DOHH2 (cell line): ENCODE measurements at regions not wholly inside any gene's neighbourhood (a gene's known extent, or its start where the extent isn't known, plus 50 kb on each side); places are given as distances from the start of the nearest gene placed in this dataset.
A peak's percentile ranks its signal among the peaks of the same experiment; 100 is the strongest.

Experiments
- H3F3A ChIP-seq: fragments of 200-600 bp; sonication (generic), shearing (Covaris generic); 2 replicates; pipeline ENCODE4 v1.6.0; 2016; ENCODE audit warnings: antibody characterized with exemption, mild to moderate bottlenecking; ENCODE audit not compliant: control insufficient read depth, insufficient read depth
- H3K27ac ChIP-seq: fragments of 200-600 bp; sonication (generic); 2 replicates; pipeline ENCODE4 v1.5.1; 2014; ENCODE audit warnings: low read depth, mild to moderate bottlenecking, low read length, moderate library complexity
- H3K27me3 ChIP-seq: fragments of 200-600 bp; sonication (generic); 2 replicates; pipeline ENCODE4 v1.6.1; 2014; ENCODE audit warnings: mild to moderate bottlenecking, low read length, mixed read lengths; ENCODE audit not compliant: control insufficient read depth
- H3K36me3 ChIP-seq: fragments of 200-600 bp; sonication (generic); 2 replicates; pipeline ENCODE4 v1.6.1; 2014; ENCODE audit warnings: mild to moderate bottlenecking, low read length, moderate library complexity, mixed read lengths; ENCODE audit not compliant: control insufficient read depth
- H3K4me1 ChIP-seq: fragments of 200-600 bp; sonication (generic); 2 replicates; pipeline ENCODE4 v1.6.1; 2014; ENCODE audit warnings: mild to moderate bottlenecking, low read length, mixed read lengths; ENCODE audit not compliant: control insufficient read depth
- H3K4me2 ChIP-seq: fragments of 200-600 bp; sonication (generic); 2 replicates; pipeline ENCODE4 v1.6.0; 2014; ENCODE audit warnings: mild to moderate bottlenecking, low read length, moderate library complexity
- H3K4me3 ChIP-seq: fragments of 200-600 bp; sonication (generic); 2 replicates; pipeline ENCODE4 v1.5.1; 2014; ENCODE audit warnings: mild to moderate bottlenecking, low read length, mixed read lengths
- H3K79me2 ChIP-seq: fragments of 200-600 bp; sonication (generic); 2 replicates; pipeline ENCODE4 v1.6.1; 2014; ENCODE audit warnings: mild to moderate bottlenecking, low read length, mixed read lengths; ENCODE audit not compliant: control insufficient read depth
- H3K9me2 ChIP-seq: fragments of 200-600 bp; sonication (generic); replicated peaks from 2 replicates; pipeline ENCODE4 v1.6.1; 2014; ENCODE audit warnings: mild to moderate bottlenecking, low read length, mixed read lengths; ENCODE audit not compliant: control insufficient read depth
- H3K9me3 ChIP-seq: fragments of 200-600 bp; sonication (generic); 2 replicates; pipeline ENCODE4 v1.6.1; 2014; ENCODE audit warnings: antibody characterized with exemption, low read length, mixed read lengths; ENCODE audit not compliant: control insufficient read depth, insufficient read depth
- H4K20me1 ChIP-seq: fragments of 200-600 bp; sonication (generic); 2 replicates; pipeline ENCODE4 v1.6.0; 2014; ENCODE audit warnings: low read depth, mild to moderate bottlenecking, antibody characterized with exemption, low read length, moderate library complexity; ENCODE audit not compliant: control insufficient read depth, insufficient read depth
- EZH2phosphoT487 ChIP-seq: fragments of 200-600 bp; sonication (generic); IDR thresholded peaks from 2 replicates; pipeline ENCODE4 v1.6.1; 2017; ENCODE audit warnings: borderline replicate concordance, mild to moderate bottlenecking, antibody characterized with exemption, low read length, moderate library complexity, mixed read lengths
- TF ChIP-seq, protein P1 (sequence below): fragments of 200-600 bp; sonication (generic); IDR thresholded peaks from one replicate; pipeline ENCODE4 v1.5.1; 2014; ENCODE audit warnings: antibody characterized with exemption, mild to moderate bottlenecking, low read depth, low read length; ENCODE audit not compliant: poor library complexity, severe bottlenecking

DNA sequence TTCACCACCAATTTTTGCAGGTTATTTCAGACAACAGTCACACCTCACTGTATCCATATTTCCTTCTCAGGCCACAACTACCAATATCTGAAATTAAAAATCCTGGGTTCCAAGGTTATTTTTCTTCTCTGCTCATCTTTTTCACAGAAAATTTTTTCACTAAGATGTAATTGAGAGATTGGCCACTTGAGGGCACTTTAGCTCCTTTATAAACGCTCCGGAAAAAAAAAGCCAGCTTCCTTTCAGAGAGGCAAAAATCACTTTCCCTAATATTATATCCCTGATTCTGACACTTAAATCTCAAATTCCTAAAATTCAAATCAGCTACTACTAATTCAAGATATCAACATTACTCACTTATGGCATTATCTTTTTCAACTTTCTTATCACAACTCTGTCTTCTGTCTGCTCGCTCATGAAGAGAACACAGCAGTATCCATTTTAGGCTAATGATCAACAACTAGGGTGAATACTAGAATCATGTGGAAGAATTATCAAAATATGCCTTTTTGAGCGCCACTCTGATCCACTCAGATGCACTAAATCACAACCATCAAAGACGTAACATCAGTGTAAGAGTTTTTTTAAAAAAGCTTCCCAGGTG, 101.4 kb upstream of the RGS1 start:
- Histone ChIP-seq H4K20me1 (no peaks in the 10 kb centered on the region), H3K4me2 (no peak overlapping the region), H3F3A (no peaks in the 10 kb centered on the region), H3K9me2 (no peaks in the 10 kb centered on the region), H3K27ac (no peak overlapping the region), H3K27me3 (peaks cover 14% of the 10 kb centered on the region), H3K36me3 (no peaks in the 10 kb centered on the region), H3K4me3 (no peak overlapping the region), H3K9me3 (no peaks in the 10 kb centered on the region), H3K79me2 (no peaks in the 10 kb centered on the region), H3K4me1 (0 out of 2 replicates have a peak, but pooled peaks cover 3% of the 10 kb centered on the region)
- TF ChIP-seq, protein P1, sequence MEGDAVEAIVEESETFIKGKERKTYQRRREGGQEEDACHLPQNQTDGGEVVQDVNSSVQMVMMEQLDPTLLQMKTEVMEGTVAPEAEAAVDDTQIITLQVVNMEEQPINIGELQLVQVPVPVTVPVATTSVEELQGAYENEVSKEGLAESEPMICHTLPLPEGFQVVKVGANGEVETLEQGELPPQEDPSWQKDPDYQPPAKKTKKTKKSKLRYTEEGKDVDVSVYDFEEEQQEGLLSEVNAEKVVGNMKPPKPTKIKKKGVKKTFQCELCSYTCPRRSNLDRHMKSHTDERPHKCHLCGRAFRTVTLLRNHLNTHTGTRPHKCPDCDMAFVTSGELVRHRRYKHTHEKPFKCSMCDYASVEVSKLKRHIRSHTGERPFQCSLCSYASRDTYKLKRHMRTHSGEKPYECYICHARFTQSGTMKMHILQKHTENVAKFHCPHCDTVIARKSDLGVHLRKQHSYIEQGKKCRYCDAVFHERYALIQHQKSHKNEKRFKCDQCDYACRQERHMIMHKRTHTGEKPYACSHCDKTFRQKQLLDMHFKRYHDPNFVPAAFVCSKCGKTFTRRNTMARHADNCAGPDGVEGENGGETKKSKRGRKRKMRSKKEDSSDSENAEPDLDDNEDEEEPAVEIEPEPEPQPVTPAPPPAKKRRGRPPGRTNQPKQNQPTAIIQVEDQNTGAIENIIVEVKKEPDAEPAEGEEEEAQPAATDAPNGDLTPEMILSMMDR = peak; percentile 63
- no peak for TF ChIP-seq EZH2phosphoT487

- Histone ChIP-seq H3K27ac (no peak overlapping the region), H3K4me1 (0 out of 2 replicates have a peak, but pooled peaks cover 3% of the 10 kb centered on the region), H3F3A (no peaks in the 10 kb centered on the region), H3K4me2 (no peak overlapping the region), H3K9me2 (no peaks in the 10 kb centered on the region), H4K20me1 (no peaks in the 10 kb centered on the region), H3K79me2 (no peaks in the 10 kb centered on the region), H3K27me3 (peaks cover 8% of the 10 kb centered on the region), H3K9me3 (no peaks in the 10 kb centered on the region), H3K4me3 (no peak overlapping the region), H3K36me3 (no peaks in the 10 kb centered on the region)
- TF ChIP-seq, protein P1 = no peak
- no peak for TF ChIP-seq EZH2phosphoT487
Measured at GRCh38 chr1:192475329-192475728, 100.2 kb upstream of the RGS1 start.

DNA sequence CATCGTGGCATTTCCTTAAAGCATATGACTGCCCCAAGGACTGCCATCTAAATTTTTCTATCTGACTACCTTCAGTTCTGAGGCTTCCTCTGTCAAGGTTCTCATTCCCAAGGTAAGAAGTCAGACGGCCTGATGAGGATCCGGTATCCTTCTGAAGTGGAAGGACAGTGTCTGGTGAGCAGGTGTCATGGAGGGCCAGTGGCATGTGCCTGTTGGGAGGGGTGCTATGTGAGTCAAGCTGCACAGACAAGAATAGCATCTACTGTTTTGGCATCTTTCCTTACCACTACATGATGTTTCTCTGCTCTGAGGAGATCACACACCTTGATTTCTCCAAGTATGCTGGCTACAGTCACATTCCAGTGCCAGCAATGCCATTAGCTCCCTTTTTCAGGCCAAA, 99.6 kb upstream of the RGS1 start:
- Histone ChIP-seq H3K36me3 (no peaks in the 10 kb centered on the region), H3K4me1 (0 out of 2 replicates have a peak, but pooled peaks cover 3% of the 10 kb centered on the region), H3K27me3 (peaks cover 7% of the 10 kb centered on the region), H4K20me1 (no peaks in the 10 kb centered on the region), H3K79me2 (no peaks in the 10 kb centered on the region), H3F3A (no peaks in the 10 kb centered on the region), H3K4me2 (no peak overlapping the region), H3K9me2 (no peaks in the 10 kb centered on the region), H3K4me3 (no peak overlapping the region), H3K9me3 (no peaks in the 10 kb centered on the region), H3K27ac (no peak overlapping the region)
- no peak for TF ChIP-seq EZH2phosphoT487
- TF ChIP-seq, protein P1 = no peak
